Neural progenitor cell (in vitro differentiated cells): ENCODE measurements at regions not wholly inside any gene's neighbourhood (a gene's known extent, or its start where the extent isn't known, plus 50 kb on each side); places are given as distances from the start of the nearest gene placed in this dataset.
"Not testable (repeated sequence)": the region's sequence is repeated elsewhere in the genome, so short reads cannot be mapped to it uniquely, and the experiment has no call there.

Experiments used
- DNase-seq: peaks from one replicate; pipeline ENCODE4 v3.0.0-alpha.2; 2016; ENCODE audit warnings: low spot score
- H2AFZ ChIP-seq: fragments of 200-600 bp; sonication (generic); replicated peaks from 2 replicates; pipeline ENCODE4 v1.6.1; 2016; ENCODE audit warnings: antibody characterized with exemption
- H3F3A ChIP-seq: fragments of 200-600 bp; sonication (generic); 2 replicates; pipeline ENCODE4 v1.6.1; 2016; ENCODE audit warnings: antibody characterized with exemption, low read depth
- H3K27ac ChIP-seq: fragments of 200-600 bp; sonication (generic); 2 replicates; pipeline ENCODE4 v1.5.1; 2016; ENCODE audit warnings: mild to moderate bottlenecking
- H3K27me3 ChIP-seq: fragments of 200-600 bp; sonication (generic); 2 replicates; pipeline ENCODE4 v1.6.1; 2016; ENCODE audit warnings: mild to moderate bottlenecking, moderate library complexity
- H3K36me3 ChIP-seq: fragments of 200-600 bp; sonication (generic); 2 replicates; pipeline ENCODE4 v1.5.1; 2016
- H3K4me1 ChIP-seq: fragments of 200-600 bp; sonication (generic); 2 replicates; pipeline ENCODE4 v1.6.1; 2016; ENCODE audit warnings: mixed run types
- H3K4me2 ChIP-seq: fragments of 200-600 bp; sonication (generic); 2 replicates; pipeline ENCODE4 v1.6.1; 2016
- H3K4me3 ChIP-seq: fragments of 200-600 bp; sonication (generic); 2 replicates; pipeline ENCODE4 v1.5.1; 2016
- H3K79me2 ChIP-seq: fragments of 200-600 bp; sonication (generic); 2 replicates; pipeline ENCODE4 v1.6.1; 2016; ENCODE audit warnings: low read depth
- H3K9ac ChIP-seq: fragments of 200-600 bp; sonication (generic); 2 replicates; pipeline ENCODE4 v1.6.1; 2016
- H3K9me3 ChIP-seq: fragments of 200-600 bp; sonication (generic); 2 replicates; pipeline ENCODE4 v1.5.1; 2016; ENCODE audit warnings: low read depth
- H4K20me1 ChIP-seq: fragments of 200-600 bp; sonication (generic); 2 replicates; pipeline ENCODE4 v1.6.1; 2016; ENCODE audit warnings: low read depth
- H3K27ac Mint-ChIP-seq: 3 replicates; pipeline ENCODE4 v1.8.0; 2021; ENCODE audit warnings: mixed read lengths
- H3K27me3 Mint-ChIP-seq: 2 replicates; pipeline ENCODE4 v1.8.0; 2022; ENCODE audit warnings: low read depth, mild to moderate bottlenecking, inconsistent platforms, moderate library complexity, mixed read lengths; ENCODE audit not compliant: insufficient read depth
- H3K36me3 Mint-ChIP-seq: 3 replicates; pipeline ENCODE4 v1.8.0; 2021; ENCODE audit warnings: mixed read lengths
- H3K4me1 Mint-ChIP-seq: 3 replicates; pipeline ENCODE4 v1.8.0; 2021; ENCODE audit warnings: mixed read lengths
- H3K4me3 Mint-ChIP-seq: 3 replicates; pipeline ENCODE4 v1.8.0; 2021; ENCODE audit warnings: mild to moderate bottlenecking, moderate library complexity, mixed read lengths
- H3K9me3 Mint-ChIP-seq: 3 replicates; pipeline ENCODE4 v1.8.0; 2020; ENCODE audit warnings: mixed read lengths

DNA sequence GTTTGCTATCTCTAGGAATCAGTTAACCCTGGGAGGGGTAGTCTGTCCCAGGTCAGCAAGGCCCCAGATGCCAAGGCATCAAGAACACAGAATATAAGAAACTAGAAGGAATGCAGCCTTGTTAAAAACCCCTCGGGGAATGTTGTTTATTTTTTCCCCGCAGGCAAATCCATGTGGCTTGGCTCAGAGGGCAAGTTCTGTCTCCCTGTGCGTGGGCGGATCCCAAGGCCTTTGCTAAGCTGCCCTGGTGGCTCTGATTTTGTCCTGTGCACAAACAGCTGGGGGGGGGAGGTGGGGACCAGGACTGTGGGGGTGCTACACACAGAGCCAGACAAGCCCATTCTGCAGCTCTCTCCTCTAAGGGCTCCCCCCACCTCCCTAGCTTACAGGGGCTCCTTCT lies 776.8 kb upstream of the TPTE start:
- not testable (repeated sequence) for H3K4me1 Mint-ChIP-seq, H3K4me3 ChIP-seq, H3K27me3 Mint-ChIP-seq, H2AFZ ChIP-seq, H3K9ac ChIP-seq, H4K20me1 ChIP-seq, H3K27me3 ChIP-seq, H3F3A ChIP-seq, H3K4me3 Mint-ChIP-seq, H3K27ac Mint-ChIP-seq, DNase-seq, H3K27ac ChIP-seq, H3K36me3 ChIP-seq, H3K79me2 ChIP-seq, H3K4me1 ChIP-seq, H3K4me2 ChIP-seq, H3K36me3 Mint-ChIP-seq
- H3K9me3 ChIP-seq, result peaks cover 66% of the 10 kb centered on the region
- peaks cover 38% of the 10 kb centered on the region for H3K9me3 Mint-ChIP-seq

DNA sequence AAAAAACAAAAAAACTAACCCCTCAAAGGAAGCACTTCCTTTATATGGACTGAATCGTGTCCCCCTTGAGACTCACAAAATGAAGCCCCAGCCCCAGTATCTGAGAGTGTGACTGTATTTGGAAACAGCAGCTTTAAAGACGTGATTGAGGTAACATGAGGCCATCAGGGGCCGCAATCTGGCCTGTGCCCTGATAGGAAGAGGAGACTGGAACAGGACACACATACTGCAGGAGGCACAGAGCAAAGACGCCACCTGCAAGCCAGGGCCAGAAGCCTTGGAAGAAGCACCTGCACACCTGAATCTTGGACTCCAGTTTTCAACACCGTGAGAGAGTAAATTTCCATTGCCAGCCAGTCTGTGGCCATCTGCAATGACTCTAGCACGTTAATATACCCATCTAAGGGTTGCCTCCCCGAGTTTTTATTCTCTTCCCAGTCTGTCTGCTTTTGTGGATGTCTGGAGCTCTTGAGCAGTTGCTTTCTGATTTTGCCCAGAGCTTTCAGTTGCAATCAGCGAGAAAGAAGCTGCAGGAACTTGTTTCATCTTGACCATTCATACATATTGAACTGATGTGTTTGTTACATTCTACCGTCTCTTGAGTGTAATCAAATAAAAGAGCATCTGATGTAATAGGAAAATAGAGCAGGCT lies 775.8 kb upstream of the TPTE start:
- H4K20me1 ChIP-seq, H3K4me3 ChIP-seq, H3F3A ChIP-seq, H3K27me3 Mint-ChIP-seq, H3K36me3 Mint-ChIP-seq, DNase-seq, H3K79me2 ChIP-seq, H2AFZ ChIP-seq, H3K9ac ChIP-seq, H3K27ac ChIP-seq, H3K4me3 Mint-ChIP-seq, H3K36me3 ChIP-seq, H3K27ac Mint-ChIP-seq, H3K4me1 Mint-ChIP-seq, H3K4me1 ChIP-seq, H3K4me2 ChIP-seq, H3K27me3 ChIP-seq: not testable (repeated sequence)
- peaks cover 33% of the 10 kb centered on the region for H3K9me3 Mint-ChIP-seq
- H3K9me3 ChIP-seq, result peaks cover 67% of the 10 kb centered on the region

DNA sequence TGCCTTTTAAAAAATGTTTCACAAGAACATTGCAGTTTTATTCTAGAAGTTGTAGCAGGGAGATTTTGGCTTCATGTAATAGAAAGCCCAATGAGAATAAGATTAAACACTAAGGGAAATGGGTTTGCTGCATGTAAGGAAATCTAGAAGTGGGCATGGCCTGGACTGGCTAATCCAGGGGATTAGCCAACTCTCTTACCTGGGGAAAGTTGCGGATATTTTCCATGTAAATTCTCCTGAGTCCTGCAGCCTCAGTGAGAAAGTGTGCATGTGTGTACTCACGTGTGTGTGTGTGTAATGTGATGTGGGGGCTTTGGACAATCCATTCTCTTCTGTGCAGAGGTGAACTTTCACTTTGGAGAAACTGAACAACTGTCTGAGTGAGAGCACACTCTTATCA lies 775.1 kb upstream of the TPTE start:
- not testable (repeated sequence) for H3K36me3 ChIP-seq, H4K20me1 ChIP-seq, H3K4me3 ChIP-seq, DNase-seq, H3K4me3 Mint-ChIP-seq, H3K27ac ChIP-seq, H3K36me3 Mint-ChIP-seq, H3K4me2 ChIP-seq, H3K27me3 Mint-ChIP-seq, H3K4me1 ChIP-seq, H3F3A ChIP-seq, H3K79me2 ChIP-seq, H3K27ac Mint-ChIP-seq, H3K9ac ChIP-seq, H3K4me1 Mint-ChIP-seq, H3K27me3 ChIP-seq, H2AFZ ChIP-seq
- H3K9me3 ChIP-seq, result peaks cover 74% of the 10 kb centered on the region
- H3K9me3 Mint-ChIP-seq, result peaks cover 26% of the 10 kb centered on the region

DNA sequence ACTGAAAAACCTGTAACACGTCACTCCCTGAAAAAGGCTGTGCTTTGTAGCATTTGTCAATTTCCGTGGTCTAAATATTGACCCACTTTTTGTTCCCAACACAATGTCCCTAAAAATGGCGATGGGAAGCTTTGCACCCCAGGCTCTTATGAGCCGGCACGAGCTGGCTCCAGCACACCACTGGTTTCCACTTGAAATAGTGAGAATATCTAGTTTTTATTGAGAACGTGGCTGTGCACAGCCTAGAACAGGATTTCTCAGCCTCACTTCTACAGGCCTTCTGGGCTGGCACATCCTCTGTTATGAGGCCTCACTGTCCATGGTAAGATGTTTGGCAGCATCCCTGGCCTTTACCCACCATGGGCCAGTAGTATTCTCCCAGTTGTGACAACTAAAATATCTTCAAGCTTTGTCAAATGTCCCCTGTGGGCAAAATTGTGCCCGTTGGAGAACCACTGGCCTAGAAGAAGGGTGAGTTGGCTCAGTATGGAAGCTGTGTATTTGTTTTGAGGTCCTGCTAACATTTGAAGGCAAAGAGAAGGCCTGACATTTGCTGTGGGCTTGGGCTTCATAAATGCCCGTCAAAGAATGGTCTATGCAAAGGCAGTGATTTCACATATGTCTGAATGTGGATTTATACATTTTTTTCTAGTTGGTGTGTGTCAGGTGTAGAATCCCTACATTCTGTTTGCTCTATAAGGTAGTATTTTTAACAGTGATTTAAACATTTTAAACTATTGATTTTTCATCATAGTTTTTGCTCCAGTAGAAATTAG lies 774.4 kb upstream of the TPTE start:
- H3K9me3 ChIP-seq, result peaks cover 72% of the 10 kb centered on the region
- not testable (repeated sequence) for H3K9ac ChIP-seq, H3K4me3 Mint-ChIP-seq, H3K36me3 Mint-ChIP-seq, H3K27me3 ChIP-seq, H3K27ac Mint-ChIP-seq, H4K20me1 ChIP-seq, H3F3A ChIP-seq, H3K4me3 ChIP-seq, H3K4me1 ChIP-seq, H3K27ac ChIP-seq, H3K4me2 ChIP-seq, DNase-seq, H3K79me2 ChIP-seq, H2AFZ ChIP-seq, H3K4me1 Mint-ChIP-seq, H3K36me3 ChIP-seq, H3K27me3 Mint-ChIP-seq
- peaks cover 20% of the 10 kb centered on the region for H3K9me3 Mint-ChIP-seq

DNA sequence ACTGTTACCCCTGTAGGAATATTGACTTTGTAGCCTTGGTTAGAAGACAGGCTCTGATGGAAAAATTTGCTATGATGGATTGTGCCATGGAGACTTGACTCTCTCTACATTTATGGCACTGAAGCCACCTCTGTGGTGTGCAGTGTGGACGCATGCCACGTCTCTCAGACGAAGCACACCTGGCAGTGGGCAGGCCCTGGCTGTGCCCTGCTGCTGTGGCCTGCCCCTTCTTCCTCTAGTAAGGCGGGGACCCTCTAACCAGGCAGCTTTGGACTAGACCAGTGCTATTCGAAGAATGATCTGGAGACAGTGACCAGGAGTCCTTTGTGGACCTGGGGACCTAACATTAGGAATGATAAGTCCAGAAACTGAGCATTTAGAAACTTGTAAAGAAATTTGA lies 773.5 kb upstream of the TPTE start:
- H3K9me3 Mint-ChIP-seq, result peaks cover 16% of the 10 kb centered on the region
- not testable (repeated sequence) for H3K4me2 ChIP-seq

DNA sequence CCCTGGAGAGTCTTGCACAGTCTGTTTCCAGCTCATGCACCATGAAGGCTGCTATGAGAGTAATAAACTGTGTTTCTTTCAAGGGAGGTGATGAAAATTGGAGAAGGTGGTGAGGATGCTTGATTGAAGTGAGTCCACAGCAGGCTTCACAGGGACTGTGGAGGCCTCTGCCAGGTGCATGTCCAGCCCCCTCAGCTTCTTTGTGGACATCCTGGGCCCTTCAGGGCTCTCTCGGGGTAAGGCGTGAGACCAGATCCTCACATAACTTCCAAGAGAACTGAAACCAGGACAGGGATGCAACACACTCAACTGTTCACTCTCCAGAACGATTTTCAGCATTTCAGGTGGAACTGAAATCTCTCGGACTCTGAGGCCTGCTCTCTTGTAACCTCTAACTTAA lies 772.9 kb upstream of the TPTE start:
- H3K9me3 Mint-ChIP-seq, result peaks cover 16% of the 10 kb centered on the region
- not testable (repeated sequence) for H3K36me3 Mint-ChIP-seq, H3K27ac ChIP-seq, H3K36me3 ChIP-seq, H3K4me1 ChIP-seq, H3K9ac ChIP-seq, H3K4me1 Mint-ChIP-seq, H3K4me3 Mint-ChIP-seq, H2AFZ ChIP-seq, H3K27me3 ChIP-seq, H4K20me1 ChIP-seq, H3K79me2 ChIP-seq, DNase-seq, H3K4me2 ChIP-seq, H3K27me3 Mint-ChIP-seq, H3K4me3 ChIP-seq, H3K27ac Mint-ChIP-seq, H3F3A ChIP-seq
- H3K9me3 ChIP-seq, result peaks cover 77% of the 10 kb centered on the region

More for the DNA sequence above, 773.5 kb upstream of the TPTE start:
- H3K4me3 Mint-ChIP-seq, H3K79me2 ChIP-seq, H3K27me3 ChIP-seq, H3K27me3 Mint-ChIP-seq, H3K27ac ChIP-seq, H3K27ac Mint-ChIP-seq, H3K36me3 Mint-ChIP-seq, H3K9ac ChIP-seq, H3K4me1 Mint-ChIP-seq, H3F3A ChIP-seq, H2AFZ ChIP-seq, H4K20me1 ChIP-seq, H3K4me3 ChIP-seq, H3K4me1 ChIP-seq, DNase-seq, H3K36me3 ChIP-seq: not testable (repeated sequence)
- H3K9me3 ChIP-seq, result peaks cover 74% of the 10 kb centered on the region

DNA sequence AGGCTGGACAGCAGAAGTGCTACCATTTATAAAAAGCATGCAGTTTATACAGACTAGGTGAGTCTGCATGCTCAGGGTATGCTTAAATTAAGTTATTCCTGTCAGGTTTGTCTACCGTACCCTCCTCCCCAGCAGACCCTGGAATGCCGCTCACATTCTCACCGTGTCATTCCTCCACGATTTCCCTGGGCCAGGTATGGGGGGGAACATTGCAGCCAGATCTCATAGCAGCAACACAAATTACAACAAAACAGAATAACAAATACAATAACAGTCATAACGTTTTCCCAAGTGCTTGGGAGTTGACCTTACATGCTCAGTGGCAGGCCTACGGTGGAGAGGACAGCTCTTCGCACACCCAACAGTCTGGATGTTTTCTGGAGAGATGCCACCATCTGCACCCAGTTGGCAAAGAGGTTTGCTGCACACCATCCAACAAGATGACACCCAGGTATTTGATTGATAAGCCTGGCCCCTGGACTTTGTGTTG lies 771.6 kb upstream of the TPTE start:
- not testable (repeated sequence) for H3K4me3 Mint-ChIP-seq, H3K4me2 ChIP-seq, H3K4me1 ChIP-seq, H3K27ac ChIP-seq, H3F3A ChIP-seq, H3K4me1 Mint-ChIP-seq, H3K27me3 Mint-ChIP-seq, H2AFZ ChIP-seq, H3K9ac ChIP-seq, DNase-seq, H4K20me1 ChIP-seq, H3K27me3 ChIP-seq, H3K79me2 ChIP-seq, H3K36me3 Mint-ChIP-seq, H3K4me3 ChIP-seq, H3K36me3 ChIP-seq, H3K27ac Mint-ChIP-seq
- peaks cover 69% of the 10 kb centered on the region for H3K9me3 ChIP-seq
- peaks cover 20% of the 10 kb centered on the region for H3K9me3 Mint-ChIP-seq
